ACC112 (cell line): ENCODE measurements at regions not wholly inside any gene's neighbourhood (a gene's known extent, or its start where the extent isn't known, plus 50 kb on each side); places are given as distances from the start of the nearest gene placed in this dataset.

Source experiments
- H2AFZ ChIP-seq: fragments of 200-600 bp; sonication (generic); one replicate; pipeline ENCODE4 v1.6.0; 2017; ENCODE audit warnings: antibody characterized with exemption, low read length; ENCODE audit not compliant: unreplicated experiment
- H3K27ac ChIP-seq: fragments of 200-600 bp; sonication (generic); 2 replicates; pipeline ENCODE4 v1.5.1; 2014; ENCODE audit warnings: low read depth, mild to moderate bottlenecking, antibody characterized with exemption, low read length, moderate library complexity
- H3K27me3 ChIP-seq: fragments of 200-600 bp; sonication (generic); 2 replicates; pipeline ENCODE4 v1.6.1; 2014; ENCODE audit warnings: mild to moderate bottlenecking, antibody characterized with exemption, low read length, moderate library complexity, mixed read lengths; ENCODE audit not compliant: insufficient read depth
- H3K36me3 ChIP-seq: fragments of 200-600 bp; sonication (generic); 2 replicates; pipeline ENCODE4 v1.6.1; 2016; ENCODE audit warnings: mild to moderate bottlenecking, antibody characterized with exemption, low read length, moderate library complexity, mixed read lengths; ENCODE audit not compliant: insufficient read depth
- H3K4me1 ChIP-seq: fragments of 200-600 bp; sonication (generic); one replicate; pipeline ENCODE4 v1.6.1; 2016; ENCODE audit warnings: low read length, mixed read lengths; ENCODE audit not compliant: insufficient read depth, unreplicated experiment, control insufficient read depth
- H3K4me3 ChIP-seq: fragments of 200-600 bp; sonication (generic); 2 replicates; pipeline ENCODE4 v1.5.1; 2014; ENCODE audit warnings: mild to moderate bottlenecking, low read depth, low read length
- H3K79me2 ChIP-seq: fragments of 200-600 bp; sonication (generic); one replicate; pipeline ENCODE4 v1.6.0; 2016; ENCODE audit warnings: low read length; ENCODE audit not compliant: control insufficient read depth, unreplicated experiment, insufficient read depth

DNA sequence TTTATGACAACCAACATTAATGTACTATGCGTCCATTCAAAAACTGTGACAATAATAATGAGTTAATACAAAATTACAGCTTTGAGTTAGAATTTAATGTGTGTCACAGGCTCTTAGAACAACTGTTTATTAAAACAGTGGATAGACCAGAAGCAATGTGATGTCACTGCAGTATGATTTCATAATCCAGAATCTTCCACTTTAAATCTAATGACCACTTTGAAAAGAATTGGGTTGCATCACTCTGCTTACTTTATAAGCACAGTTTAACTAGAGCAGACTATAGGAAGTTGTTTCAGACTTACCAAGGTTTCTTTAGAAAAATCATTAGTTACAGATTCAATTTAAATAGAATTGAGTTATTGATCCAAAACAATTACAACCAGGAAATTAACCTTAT is 758.5 kb downstream of the KCTD8 start:
- no peaks in the 10 kb centered on the region for H3K4me1 ChIP-seq

DNA sequence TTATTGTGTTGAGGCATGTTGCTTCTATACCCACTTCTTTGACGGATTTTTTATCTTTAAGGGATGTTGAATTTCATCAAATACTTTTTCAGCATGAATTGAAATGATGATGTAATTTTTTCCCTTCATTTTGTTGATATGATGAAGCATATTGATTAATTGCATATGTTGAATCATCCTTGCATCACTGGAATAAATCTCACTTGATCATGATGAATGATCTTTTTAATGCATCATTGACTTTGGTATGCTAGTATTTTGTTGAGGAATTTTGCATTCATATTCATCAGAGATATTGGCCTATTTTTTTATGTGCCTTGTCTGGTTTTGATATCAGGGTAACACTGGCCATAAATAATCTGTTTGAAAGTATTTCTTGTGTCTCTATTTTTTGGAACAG is 754.7 kb downstream of the KCTD8 start:
- Histone ChIP-seq H3K36me3 (no peaks in the 10 kb centered on the region), H3K4me1 (no peaks in the 10 kb centered on the region), H3K4me3 (no peak overlapping the region)

More for the DNA sequence above, 758.5 kb downstream of the KCTD8 start:
- no peaks in the 10 kb centered on the region for H3K27me3 ChIP-seq
- no peak overlapping the region for H2AFZ ChIP-seq
- no peak overlapping the region for H3K4me3 ChIP-seq
- H3K79me2 ChIP-seq: no peaks in the 10 kb centered on the region
- H3K36me3 ChIP-seq: no peaks in the 10 kb centered on the region
- H3K27ac ChIP-seq: no peak overlapping the region

DNA sequence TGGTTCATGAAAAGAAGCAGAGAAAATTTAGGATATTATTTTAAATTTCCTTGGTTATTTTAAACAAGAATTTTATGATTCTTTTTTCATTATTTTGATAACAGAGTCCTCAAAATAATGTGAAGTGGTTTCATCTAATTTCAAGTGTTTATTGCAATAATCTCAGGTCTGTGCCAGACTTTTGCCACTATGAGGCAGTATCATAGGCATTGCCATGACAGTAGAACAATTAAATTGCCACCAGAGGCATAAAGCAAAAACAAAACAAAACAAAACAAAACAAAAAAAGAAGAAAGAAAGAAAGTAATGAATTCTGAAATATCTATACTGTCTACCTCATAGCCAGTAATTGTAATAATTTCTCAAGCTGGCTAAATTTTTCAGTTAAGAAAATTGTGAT is 739.2 kb downstream of the KCTD8 start:
- H3K4me1 ChIP-seq: no peaks in the 10 kb centered on the region
- H3K27ac ChIP-seq: no peak overlapping the region
- no peak overlapping the region for H2AFZ ChIP-seq
- no peaks in the 10 kb centered on the region for H3K36me3 ChIP-seq
- H3K4me3 ChIP-seq: no peak overlapping the region
- no peaks in the 10 kb centered on the region for H3K27me3 ChIP-seq
- no peaks in the 10 kb centered on the region for H3K79me2 ChIP-seq

More for the DNA sequence above, 754.7 kb downstream of the KCTD8 start:
- no peak overlapping the region for H3K27ac ChIP-seq
- H3K27me3 ChIP-seq: no peaks in the 10 kb centered on the region
- no peaks in the 10 kb centered on the region for H3K79me2 ChIP-seq
- no peak overlapping the region for H2AFZ ChIP-seq

GRCh38 chr4:43716721-43717395 is 731.8 kb downstream of the KCTD8 start:
- Histone ChIP-seq H2AFZ (no peak overlapping the region), H3K27ac (no peak overlapping the region), H3K4me3 (no peak overlapping the region), H3K79me2 (no peaks in the 10 kb centered on the region), H3K4me1 (no peaks in the 10 kb centered on the region), H3K36me3 (no peaks in the 10 kb centered on the region), H3K27me3 (no peaks in the 10 kb centered on the region)

GRCh38 chr4:43718369-43718768 is 730.2 kb downstream of the KCTD8 start:
- H3K4me3 ChIP-seq: no peak overlapping the region
- H3K79me2 ChIP-seq: no peaks in the 10 kb centered on the region
- H3K27me3 ChIP-seq: no peaks in the 10 kb centered on the region
- no peaks in the 10 kb centered on the region for H3K36me3 ChIP-seq
- no peaks in the 10 kb centered on the region for H3K4me1 ChIP-seq
- no peak overlapping the region for H3K27ac ChIP-seq
- H2AFZ ChIP-seq: no peak overlapping the region

DNA sequence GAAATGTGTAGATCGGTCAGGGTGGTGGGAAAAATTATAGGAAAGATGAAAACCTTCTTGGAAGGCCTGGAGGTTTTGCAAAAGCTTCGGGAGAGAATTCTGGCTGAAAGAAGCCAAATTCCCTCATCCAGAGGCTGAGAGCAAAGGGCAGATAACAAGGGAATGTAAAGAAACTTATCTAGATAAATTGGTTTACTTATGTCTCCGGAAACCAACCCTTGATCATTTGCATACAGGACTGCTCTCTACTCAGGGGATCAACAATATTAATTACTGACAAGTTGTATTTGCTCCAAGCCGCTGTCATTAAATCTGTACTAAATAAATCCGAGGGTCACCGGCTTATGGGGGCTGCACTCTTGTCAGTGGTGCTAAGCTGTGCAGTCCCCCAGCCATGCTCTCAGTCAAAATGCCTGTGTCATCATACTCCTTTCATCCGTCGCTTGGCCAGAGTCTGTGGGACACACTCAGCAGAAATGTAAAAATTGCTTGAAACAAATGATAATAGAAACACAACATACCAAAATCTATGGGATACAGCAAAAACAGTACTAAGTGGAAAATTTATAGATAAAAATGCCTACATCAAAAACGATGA is 715.7 kb downstream of the KCTD8 start:
- Histone ChIP-seq H3K27ac (no peak overlapping the region), H3K4me1 (no peaks in the 10 kb centered on the region), H3K27me3 (no peaks in the 10 kb centered on the region), H3K4me3 (no peak overlapping the region), H2AFZ (no peak overlapping the region), H3K36me3 (no peaks in the 10 kb centered on the region), H3K79me2 (no peaks in the 10 kb centered on the region)

GRCh38 chr4:43742083-43742482 is 706.5 kb downstream of the KCTD8 start:
- no peak overlapping the region for H3K27ac ChIP-seq
- H3K27me3 ChIP-seq: no peaks in the 10 kb centered on the region
- H3K36me3 ChIP-seq: no peaks in the 10 kb centered on the region
- H2AFZ ChIP-seq: no peak overlapping the region
- H3K4me1 ChIP-seq: no peaks in the 10 kb centered on the region
- no peak overlapping the region for H3K4me3 ChIP-seq
- H3K79me2 ChIP-seq: no peaks in the 10 kb centered on the region

- Histone ChIP-seq H2AFZ (no peak overlapping the region), H3K79me2 (no peaks in the 10 kb centered on the region), H3K4me1 (no peaks in the 10 kb centered on the region), H3K4me3 (no peak overlapping the region), H3K27me3 (no peaks in the 10 kb centered on the region), H3K36me3 (no peaks in the 10 kb centered on the region), H3K27ac (no peak overlapping the region)
These were observed 694.0 kb downstream of the KCTD8 start for GRCh38 chr4:43754566-43754965.

DNA sequence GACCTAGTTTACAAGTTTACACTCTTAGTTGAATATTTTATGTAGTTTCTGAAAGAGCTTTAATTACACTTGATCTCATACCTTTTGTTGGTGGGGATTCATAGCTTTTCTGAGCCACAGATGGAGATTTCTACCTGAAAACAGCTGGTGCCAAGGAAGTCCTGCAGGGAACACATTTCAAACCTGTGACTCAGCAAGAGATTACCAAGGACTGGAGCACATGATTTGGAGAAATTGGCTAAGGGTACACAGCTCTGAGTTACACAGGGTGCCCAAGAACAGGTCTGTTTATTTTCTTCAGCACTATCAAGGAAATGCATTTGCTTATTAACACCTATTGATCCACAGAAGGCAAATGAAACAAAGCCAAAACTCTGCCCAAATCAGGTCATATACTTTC is 691.5 kb downstream of the KCTD8 start:
- H3K4me1 ChIP-seq: no peaks in the 10 kb centered on the region
- no peak overlapping the region for H3K27ac ChIP-seq
- H3K27me3 ChIP-seq: no peaks in the 10 kb centered on the region
- H3K79me2 ChIP-seq: no peaks in the 10 kb centered on the region
- H3K36me3 ChIP-seq: no peaks in the 10 kb centered on the region
- no peak overlapping the region for H3K4me3 ChIP-seq
- H2AFZ ChIP-seq: no peak overlapping the region

DNA sequence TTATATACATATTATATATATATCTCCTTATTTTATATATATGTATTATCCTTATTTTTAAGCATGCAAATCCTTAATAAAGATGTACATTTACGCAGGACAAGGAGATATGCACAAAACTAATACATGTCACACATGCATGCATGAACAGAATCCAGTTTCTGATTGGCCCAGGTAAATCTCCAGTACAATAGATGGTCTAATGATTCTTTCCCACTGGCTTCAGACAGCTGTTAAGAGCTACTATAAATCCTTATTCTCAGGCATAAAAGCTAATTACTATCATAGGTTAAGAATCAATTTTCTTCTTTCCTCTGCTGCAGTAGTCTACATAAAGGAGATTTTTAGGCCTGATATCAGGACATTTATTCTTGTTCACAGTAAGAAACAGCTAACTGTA is 689.8 kb downstream of the KCTD8 start:
- Histone ChIP-seq H3K79me2 (no peaks in the 10 kb centered on the region), H3K4me3 (no peak overlapping the region), H2AFZ (no peak overlapping the region), H3K27ac (no peak overlapping the region), H3K4me1 (no peaks in the 10 kb centered on the region), H3K27me3 (no peaks in the 10 kb centered on the region), H3K36me3 (no peaks in the 10 kb centered on the region)

DNA sequence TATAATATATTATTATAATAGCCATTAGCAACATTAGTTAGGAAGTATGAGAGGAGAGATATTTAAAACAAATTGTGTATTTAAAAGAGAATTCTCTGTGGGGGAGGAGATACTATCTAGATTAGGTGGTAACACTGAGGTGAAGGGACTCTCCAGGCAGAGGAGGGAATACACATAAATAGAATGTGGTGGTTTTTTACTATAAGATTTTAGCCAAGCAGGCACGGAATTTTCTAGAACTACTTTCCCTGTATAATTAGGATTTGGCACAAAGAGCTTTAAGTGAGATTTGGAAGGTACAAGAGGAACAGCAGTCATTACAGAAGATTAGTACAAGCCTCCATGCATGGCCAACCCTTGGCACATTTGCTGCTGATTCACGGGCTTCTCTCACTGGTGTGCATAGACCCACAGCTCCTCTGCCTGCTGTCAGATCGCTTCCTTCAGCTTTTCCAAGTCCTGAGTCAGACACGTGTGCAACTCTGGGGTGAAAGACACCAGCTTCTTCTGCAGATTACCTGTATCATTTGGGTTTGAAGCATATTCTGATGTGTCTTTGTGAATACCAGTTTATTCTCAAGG is 685.5 kb downstream of the KCTD8 start:
- Histone ChIP-seq H3K79me2 (no peaks in the 10 kb centered on the region), H3K27me3 (no peaks in the 10 kb centered on the region), H3K36me3 (no peaks in the 10 kb centered on the region), H3K4me3 (no peak overlapping the region), H3K4me1 (no peaks in the 10 kb centered on the region), H2AFZ (no peak overlapping the region), H3K27ac (no peak overlapping the region)
